LHCN-M2 (cell line): ENCODE measurements at regions not wholly inside any gene's neighbourhood (a gene's known extent, or its start where the extent isn't known, plus 50 kb on each side); places are given as distances from the start of the nearest gene placed in this dataset.
"Not testable (repeated sequence)": the region's sequence is repeated elsewhere in the genome, so short reads cannot be mapped to it uniquely, and the experiment has no call there.

Experiments
- DNase-seq: peaks from one replicate; pipeline ENCODE4 v3.0.0-alpha.2; 2012; ENCODE audit warnings: low read depth

DNA sequence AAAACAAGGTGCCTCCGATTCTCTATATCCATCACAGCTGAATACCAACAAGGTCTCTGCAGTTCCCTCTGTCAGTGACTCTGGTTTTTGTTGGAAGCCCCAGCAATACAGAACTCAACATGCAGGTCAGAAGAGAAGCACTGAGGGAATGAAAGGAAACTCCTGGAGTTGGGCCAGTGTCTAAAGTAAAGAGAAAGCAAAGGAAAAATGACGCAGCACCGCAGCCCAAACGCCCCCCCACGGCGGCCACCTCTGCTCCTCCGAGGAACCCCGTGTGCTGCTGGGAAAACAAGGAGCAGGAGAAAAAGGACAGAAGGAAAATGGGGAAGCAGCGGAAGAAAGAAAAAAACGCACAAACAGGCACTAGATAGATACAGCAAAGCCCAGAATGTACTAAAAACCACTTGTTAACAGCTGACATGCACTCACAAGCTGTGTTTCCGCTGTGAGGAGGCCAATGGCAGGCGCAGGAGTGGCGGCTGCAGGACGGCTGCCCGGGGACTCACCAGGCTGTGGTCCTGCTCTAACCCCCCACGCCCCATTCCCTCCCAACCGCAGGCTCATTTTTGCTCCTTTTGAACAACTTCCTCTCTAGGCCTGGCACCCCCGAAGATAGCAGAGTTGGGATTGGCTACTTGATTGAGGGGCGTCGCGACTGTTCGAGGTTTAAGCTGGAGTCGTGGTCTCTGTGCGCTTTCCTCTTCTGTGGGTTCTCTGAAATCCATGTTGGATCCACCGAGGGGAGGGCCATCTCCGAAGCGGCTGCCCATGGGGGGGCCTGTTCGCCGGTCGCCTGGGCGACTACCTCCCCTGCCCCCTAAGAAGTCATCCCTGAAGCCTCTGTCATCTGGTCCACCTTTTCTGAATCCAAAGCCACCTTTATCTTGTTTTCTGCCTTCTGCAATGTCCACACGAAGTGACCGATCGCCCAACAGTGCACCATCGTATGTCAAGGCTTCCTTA lies 204.8 kb downstream of the HIBADH start:
- not testable (repeated sequence) for DNase-seq

DNA sequence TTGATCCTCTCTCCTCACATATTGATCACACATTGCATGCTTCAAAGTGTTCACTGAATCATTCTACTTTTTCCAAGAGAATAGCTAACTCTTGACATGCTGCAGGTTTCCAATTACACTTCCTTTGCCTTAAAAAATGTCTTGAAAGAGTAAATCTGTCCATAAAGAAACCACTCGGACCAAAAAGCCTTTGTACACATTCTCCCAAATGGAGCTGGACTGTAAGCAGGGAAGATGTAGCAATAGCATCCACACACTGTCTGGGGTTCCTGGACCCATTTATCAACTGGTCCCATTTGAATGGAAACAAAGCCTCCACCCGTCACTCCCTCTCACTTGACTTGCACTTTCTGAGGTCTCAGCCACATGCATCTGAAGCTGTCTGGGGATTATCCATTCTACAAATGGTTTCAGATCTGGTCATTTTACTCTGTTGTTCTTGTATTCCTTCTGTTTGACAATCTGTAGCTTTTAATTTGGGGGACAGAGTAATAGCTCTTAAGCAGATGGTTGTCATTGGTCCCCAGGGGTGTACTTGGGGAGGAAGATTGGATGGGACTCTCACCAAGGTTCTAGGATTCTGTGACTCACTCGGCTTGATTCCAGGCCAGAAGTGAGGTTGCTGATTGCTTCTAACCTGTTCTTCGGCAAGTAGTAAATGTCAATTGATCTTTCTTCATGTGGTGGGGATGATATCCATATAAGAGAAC lies 203.5 kb downstream of the HIBADH start:
- DNase-seq, result peak; percentile 32

DNA sequence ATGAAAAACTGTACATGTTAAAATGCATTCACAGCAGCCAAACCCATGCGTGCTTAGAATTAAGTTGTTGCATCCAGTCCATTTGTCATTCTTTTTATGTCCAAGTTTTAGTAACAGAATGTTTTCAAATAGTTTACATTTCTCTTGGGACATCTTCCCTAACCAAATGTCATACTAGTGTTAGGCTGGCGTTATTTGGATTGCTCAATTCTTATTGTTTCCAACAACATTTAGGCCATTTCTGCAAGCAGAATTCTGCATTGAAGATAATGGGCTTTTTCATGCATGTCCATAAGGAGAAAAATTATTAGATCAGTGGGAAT lies 203.0 kb downstream of the HIBADH start:
- peak; percentile 38 for DNase-seq

DNA sequence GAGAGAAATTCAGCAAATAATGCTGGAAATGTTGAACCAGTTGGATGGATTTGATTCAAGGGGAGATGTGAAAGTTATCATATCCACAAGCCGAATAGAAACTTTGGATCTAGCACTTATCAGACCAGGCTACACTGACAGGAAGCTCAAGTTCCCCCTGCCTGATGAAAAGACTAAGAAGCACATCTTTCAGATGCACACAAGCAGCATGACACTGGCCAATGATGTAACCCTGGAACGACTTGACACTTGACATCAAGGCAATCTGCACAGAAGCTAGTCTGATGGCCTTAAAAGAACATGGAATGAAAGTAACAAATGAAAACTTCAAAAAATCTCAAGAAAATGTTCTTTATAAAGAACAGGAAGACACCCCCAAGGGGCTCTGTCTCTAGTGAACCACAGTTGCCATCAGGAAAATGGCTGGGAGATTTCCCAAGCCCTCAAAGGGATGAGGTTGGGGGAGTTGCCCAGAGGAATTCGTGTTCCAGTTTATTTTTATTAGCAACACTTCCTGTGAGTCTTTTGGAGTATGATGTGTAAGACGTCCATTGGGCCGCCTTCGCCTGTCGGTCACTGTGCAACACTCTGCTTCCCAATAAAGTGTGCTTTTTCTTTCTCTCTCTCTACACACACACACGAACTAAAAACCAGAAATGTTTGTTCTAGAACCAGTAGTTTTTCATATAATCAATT lies 200.0 kb downstream of the HIBADH start:
- peak; percentile 5 for DNase-seq

DNA sequence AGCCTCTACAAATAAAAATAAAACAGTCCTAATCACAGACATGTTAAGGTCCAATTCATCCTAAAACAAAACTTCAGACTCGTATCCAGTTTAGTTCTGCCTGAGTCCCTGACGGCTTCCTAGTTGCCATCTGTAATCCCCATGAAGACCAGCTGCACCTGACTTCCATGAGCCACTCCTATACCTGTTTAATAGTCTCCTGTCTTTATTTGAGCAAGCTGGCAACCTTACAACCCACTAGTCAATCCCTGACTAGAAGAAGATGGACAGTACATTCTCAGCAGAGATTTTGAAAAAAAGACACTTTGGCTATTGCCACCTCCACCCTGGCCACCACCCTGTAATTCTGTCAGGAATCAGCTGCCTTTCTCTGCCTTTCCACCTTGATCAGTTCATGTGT lies 197.7 kb downstream of the HIBADH start:
- no peak for DNase-seq

DNA sequence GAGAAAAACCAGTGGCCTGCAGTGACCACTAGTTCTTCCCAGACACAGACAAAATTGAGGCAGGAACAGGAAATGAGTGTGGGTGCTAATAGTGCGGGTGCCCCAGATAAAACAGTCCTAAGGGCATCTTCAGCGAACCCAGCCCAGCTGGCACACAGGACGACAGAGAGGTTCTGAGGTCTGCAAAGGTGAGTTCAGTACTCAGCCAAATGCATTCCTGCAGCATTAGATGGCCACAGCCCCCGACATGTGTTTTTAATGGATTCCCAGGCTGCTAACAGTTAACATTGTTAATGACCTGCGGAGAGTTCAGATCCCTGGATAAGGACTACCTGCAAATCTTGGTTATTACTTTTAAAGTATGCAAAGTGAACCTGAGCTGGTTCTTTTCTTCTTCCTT lies 196.0 kb downstream of the HIBADH start:
- DNase-seq, result no peak

DNA sequence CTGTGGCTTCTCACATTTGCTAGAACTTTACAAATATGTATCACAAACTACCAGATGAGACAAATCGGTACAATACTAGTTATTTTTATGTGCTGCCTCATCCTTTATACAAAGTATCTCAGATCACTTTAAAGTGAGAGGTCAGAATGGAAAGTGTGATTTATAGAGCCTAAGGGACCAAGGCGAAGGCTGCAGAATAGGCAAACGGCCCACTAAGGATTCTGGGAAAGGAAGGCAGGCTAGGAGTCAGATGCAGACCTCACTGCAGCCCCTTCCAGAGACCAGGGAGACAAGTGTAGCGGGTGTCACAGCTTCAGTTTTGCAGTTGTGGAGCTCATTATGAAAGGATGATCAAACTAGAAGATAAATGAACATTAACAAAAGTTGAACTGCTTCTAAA lies 190.6 kb downstream of the HIBADH start:
- no peak for DNase-seq
